HG03175 (cell line): ENCODE measurements at regions not wholly inside any gene's neighbourhood (a gene's known extent, or its start where the extent isn't known, plus 50 kb on each side); places are given as distances from the start of the nearest gene placed in this dataset.

ENCODE experiments used
- ATAC-seq: cut with Tn5 transposase; IDR thresholded peaks from one replicate; pipeline ENCODE4 v1.9.1; 2021; ENCODE audit warnings: mild to moderate bottlenecking, moderate library complexity; ENCODE audit not compliant: unreplicated experiment

- no peak for ATAC-seq
Observed at GRCh38 chr11:16685914-16686313, 52.5 kb upstream of the C11orf58 start.

- no peak for ATAC-seq
Observed at GRCh38 chr11:16678466-16679116, 59.9 kb upstream of the C11orf58 start.

- ATAC-seq: no peak
Observed at GRCh38 chr11:16669799-16670415, 68.5 kb upstream of the C11orf58 start.

GRCh38 chr11:16632295-16633200 lies 105.9 kb upstream of the C11orf58 start:
- ATAC-seq: no peak

- no peak for ATAC-seq
Observed at GRCh38 chr11:16630651-16631050, 107.8 kb upstream of the C11orf58 start.

GRCh38 chr11:16618431-16618830 lies 120.0 kb upstream of the C11orf58 start:
- ATAC-seq: no peak

GRCh38 chr11:16615480-16615879 lies 123.0 kb upstream of the C11orf58 start:
- no peak for ATAC-seq

- peak; percentile 100 for ATAC-seq
Observed at GRCh38 chr11:16613512-16614381, 124.7 kb upstream of the C11orf58 start.

- no peak for ATAC-seq
Observed at GRCh38 chr11:16613262-16613511, 125.3 kb upstream of the C11orf58 start.

GRCh38 chr11:16612566-16613261 lies 125.7 kb upstream of the C11orf58 start:
- no peak for ATAC-seq

GRCh38 chr11:16611926-16612565 lies 126.4 kb upstream of the C11orf58 start:
- no peak for ATAC-seq

GRCh38 chr11:16611401-16611921 lies 127.0 kb upstream of the C11orf58 start:
- ATAC-seq: no peak

- ATAC-seq: no peak
Observed at GRCh38 chr11:16610738-16611388, 127.6 kb upstream of the C11orf58 start.

- no peak for ATAC-seq
Observed at GRCh38 chr11:16610213-16610737, 128.2 kb upstream of the C11orf58 start.

- no peak for ATAC-seq
Observed at GRCh38 chr11:16609769-16610168, 128.7 kb upstream of the C11orf58 start.

- no peak for ATAC-seq
Observed at GRCh38 chr11:16607675-16608644, 130.5 kb upstream of the C11orf58 start.

GRCh38 chr11:16606784-16607674 lies 131.4 kb upstream of the C11orf58 start:
- no peak for ATAC-seq
